Cardiac muscle cell (in vitro differentiated cells and primary cell): ENCODE measurements at regions not wholly inside any gene's neighbourhood (a gene's known extent, or its start where the extent isn't known, plus 50 kb on each side); places are given as distances from the start of the nearest gene placed in this dataset.

Experiments
- DNase-seq, 2 donors: peaks; one replicate each; pipeline versions ENCODE4 v3.0.0 to v3.0.0-alpha.2; 2010 to 2017; ENCODE audit warnings: low read depth in 1 of 2, low spot score in 1 of 2
- H3K27ac ChIP-seq: fragments of 200-600 bp; sonication (generic); 2 replicates; pipeline ENCODE4 v1.5.1; 2016
- H3K27me3 ChIP-seq: fragments of 200-600 bp; sonication (generic); 2 replicates; pipeline ENCODE4 v1.6.0; 2016; ENCODE audit warnings: control low read depth
- H3K36me3 ChIP-seq: fragments of 200-600 bp; sonication (generic); 2 replicates; pipeline ENCODE4 v1.5.1; 2016; ENCODE audit warnings: control low read depth
- H3K4me1 ChIP-seq: fragments of 200-600 bp; sonication (generic); 2 replicates; pipeline ENCODE4 v1.8.1; 2017; ENCODE audit warnings: low read depth, mild to moderate bottlenecking, mixed run types
- H3K4me3 ChIP-seq: fragments of 200-600 bp; sonication (generic); 2 replicates; pipeline ENCODE4 v1.5.1; 2016; ENCODE audit warnings: mild to moderate bottlenecking
- H3K9me3 ChIP-seq: fragments of 200-600 bp; sonication (generic); 2 replicates; pipeline ENCODE4 v1.5.1; 2017; ENCODE audit warnings: low read depth, mild to moderate bottlenecking, control low read depth
- TF ChIP-seq, protein P1 (sequence below): IDR thresholded peaks from 2 replicates; pipeline ENCODE4 v1.5.1; 2012; ENCODE audit warnings: low read depth, mild to moderate bottlenecking, low read length

GRCh38 chr5:120873083-120873482 lies 409.0 kb downstream of the PRR16 start:
- Histone ChIP-seq H3K4me3 (no peak overlapping the region), H3K9me3 (no peaks in the 10 kb centered on the region), H3K4me1 (no peaks in the 10 kb centered on the region), H3K27me3 (no peaks in the 10 kb centered on the region), H3K36me3 (no peaks in the 10 kb centered on the region), H3K27ac (no peak overlapping the region)
- DNase-seq, result peak; percentile 1 to 11
- TF ChIP-seq, protein P1, sequence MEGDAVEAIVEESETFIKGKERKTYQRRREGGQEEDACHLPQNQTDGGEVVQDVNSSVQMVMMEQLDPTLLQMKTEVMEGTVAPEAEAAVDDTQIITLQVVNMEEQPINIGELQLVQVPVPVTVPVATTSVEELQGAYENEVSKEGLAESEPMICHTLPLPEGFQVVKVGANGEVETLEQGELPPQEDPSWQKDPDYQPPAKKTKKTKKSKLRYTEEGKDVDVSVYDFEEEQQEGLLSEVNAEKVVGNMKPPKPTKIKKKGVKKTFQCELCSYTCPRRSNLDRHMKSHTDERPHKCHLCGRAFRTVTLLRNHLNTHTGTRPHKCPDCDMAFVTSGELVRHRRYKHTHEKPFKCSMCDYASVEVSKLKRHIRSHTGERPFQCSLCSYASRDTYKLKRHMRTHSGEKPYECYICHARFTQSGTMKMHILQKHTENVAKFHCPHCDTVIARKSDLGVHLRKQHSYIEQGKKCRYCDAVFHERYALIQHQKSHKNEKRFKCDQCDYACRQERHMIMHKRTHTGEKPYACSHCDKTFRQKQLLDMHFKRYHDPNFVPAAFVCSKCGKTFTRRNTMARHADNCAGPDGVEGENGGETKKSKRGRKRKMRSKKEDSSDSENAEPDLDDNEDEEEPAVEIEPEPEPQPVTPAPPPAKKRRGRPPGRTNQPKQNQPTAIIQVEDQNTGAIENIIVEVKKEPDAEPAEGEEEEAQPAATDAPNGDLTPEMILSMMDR, result no peak

GRCh38 chr5:120874081-120874862 lies 410.2 kb downstream of the PRR16 start:
- no peak for DNase-seq
- H3K36me3 ChIP-seq, result no peaks in the 10 kb centered on the region
- H3K4me3 ChIP-seq, result no peak overlapping the region
- no peaks in the 10 kb centered on the region for H3K9me3 ChIP-seq
- TF ChIP-seq, protein P1, result no peak
- no peak overlapping the region for H3K27ac ChIP-seq
- H3K27me3 ChIP-seq, result no peaks in the 10 kb centered on the region
- no peaks in the 10 kb centered on the region for H3K4me1 ChIP-seq

GRCh38 chr5:120882038-120882775 lies 418.1 kb downstream of the PRR16 start:
- H3K27ac ChIP-seq, result no peak overlapping the region
- no peak overlapping the region for H3K4me3 ChIP-seq
- no peaks in the 10 kb centered on the region for H3K36me3 ChIP-seq
- H3K27me3 ChIP-seq, result no peaks in the 10 kb centered on the region
- DNase-seq, result no peak
- H3K9me3 ChIP-seq, result no peaks in the 10 kb centered on the region
- TF ChIP-seq, protein P1, result no peak
- H3K4me1 ChIP-seq, result no peaks in the 10 kb centered on the region

- H3K4me1 ChIP-seq, result no peaks in the 10 kb centered on the region
- H3K9me3 ChIP-seq, result no peaks in the 10 kb centered on the region
- H3K27me3 ChIP-seq, result no peaks in the 10 kb centered on the region
- no peak for DNase-seq
- no peaks in the 10 kb centered on the region for H3K36me3 ChIP-seq
- TF ChIP-seq, protein P1, result no peak
- no peak overlapping the region for H3K4me3 ChIP-seq
- H3K27ac ChIP-seq, result no peak overlapping the region
Observed at GRCh38 chr5:120886351-120886860, 422.3 kb downstream of the PRR16 start.

GRCh38 chr5:120895660-120896059 lies 431.6 kb downstream of the PRR16 start:
- Histone ChIP-seq H3K4me1 (no peaks in the 10 kb centered on the region), H3K36me3 (no peaks in the 10 kb centered on the region)
- TF ChIP-seq, protein P1, result no peak

More at GRCh38 chr5:120895660-120896059, 431.6 kb downstream of the PRR16 start:
- no peak for DNase-seq
- H3K9me3 ChIP-seq, result no peaks in the 10 kb centered on the region
- no peaks in the 10 kb centered on the region for H3K27me3 ChIP-seq
- H3K27ac ChIP-seq, result no peak overlapping the region
- H3K4me3 ChIP-seq, result no peak overlapping the region
